ENCODE measurements at regions not wholly inside any gene's neighbourhood (a gene's known extent, or its start where the extent isn't known, plus 50 kb on each side); places are given as distances from the start of the nearest gene placed in this dataset.

GRCh38 chr13:56198350-56198749 is 942.4 kb upstream of the PRR20A start:
- H4K20me1 ChIP-seq (ENCODE audit: low read length), result no peaks in the 10 kb centered on the region
- no peak overlapping the region for H3K4me3 ChIP-seq (ENCODE audit: low read length)
- no peaks in the 10 kb centered on the region for H3K36me3 ChIP-seq (ENCODE audit: low read depth, low read length)
- no peaks in the 10 kb centered on the region for H3K79me2 ChIP-seq (ENCODE audit: low read length)
- no peak overlapping the region for H3K27ac ChIP-seq (ENCODE audit: low read length)
- no peaks in the 10 kb centered on the region for H3K27me3 ChIP-seq (ENCODE audit: low read length)
- H3F3A ChIP-seq (ENCODE audit: low read length, unreplicated experiment), result no peaks in the 10 kb centered on the region
- no TSS peak for BruUV-seq (replicated peaks)
- POLR2A ChIA-PET (ENCODE audit: unreplicated experiment), result no interaction called here
- CTCF ChIA-PET, result no interaction called here
- TF ChIP-seq CTCF (conservative IDR thresholded peaks at IDR 0.05; ENCODE audit: low read depth, low read length) (no peak), EZH2 (IDR thresholded peaks at IDR 0.05; ENCODE audit: low read length, unreplicated experiment) (no peak), EZH2phosphoT487 (IDR thresholded peaks at IDR 0.05; ENCODE audit: borderline replicate concordance, low read length) (no peak)
- ATAC-seq (no peak), DNase-seq (no peak)
- no peak overlapping the region for H3K9ac ChIP-seq (ENCODE audit: low read length)
- no peaks in the 10 kb centered on the region for H3K9me3 ChIP-seq (ENCODE audit: low read length)
- intact Hi-C loops (cut with micrococcal nuclease), result no loop called here
- H3K4me2 ChIP-seq (ENCODE audit: low read length), result no peak overlapping the region
- no peak overlapping the region for H2AFZ ChIP-seq (ENCODE audit: low read length)
- H3K4me1 ChIP-seq (ENCODE audit: insufficient read depth, low read length), result no peaks in the 10 kb centered on the region
- no peaks in the 10 kb centered on the region for H3K9me2 ChIP-seq (replicated peaks; ENCODE audit: low read length)

GRCh38 chr13:56201834-56202233 is 938.9 kb upstream of the PRR20A start:
- BruUV-seq (replicated peaks), result no TSS peak
- ATAC-seq (no peak), DNase-seq (no peak)
- POLR2A ChIA-PET (ENCODE audit: unreplicated experiment), result no interaction called here
- H3F3A ChIP-seq (ENCODE audit: low read length, unreplicated experiment), result no peaks in the 10 kb centered on the region
- no peaks in the 10 kb centered on the region for H3K36me3 ChIP-seq (ENCODE audit: low read depth, low read length)
- no peak overlapping the region for H3K27ac ChIP-seq (ENCODE audit: low read length)
- H3K27me3 ChIP-seq (ENCODE audit: low read length), result no peaks in the 10 kb centered on the region
- H3K4me1 ChIP-seq (ENCODE audit: insufficient read depth, low read length), result no peaks in the 10 kb centered on the region
- no peaks in the 10 kb centered on the region for H3K9me2 ChIP-seq (replicated peaks; ENCODE audit: low read length)
- H3K9me3 ChIP-seq (ENCODE audit: low read length), result no peaks in the 10 kb centered on the region
- CTCF ChIA-PET, result no interaction called here
- H3K79me2 ChIP-seq (ENCODE audit: low read length), result no peaks in the 10 kb centered on the region
- no peak overlapping the region for H3K4me3 ChIP-seq (ENCODE audit: low read length)
- H3K9ac ChIP-seq (ENCODE audit: low read length), result no peak overlapping the region
- no peak overlapping the region for H2AFZ ChIP-seq (ENCODE audit: low read length)
- TF ChIP-seq EZH2phosphoT487 (IDR thresholded peaks at IDR 0.05; ENCODE audit: borderline replicate concordance, low read length) (no peak), CTCF (conservative IDR thresholded peaks at IDR 0.05; ENCODE audit: low read depth, low read length) (no peak), EZH2 (IDR thresholded peaks at IDR 0.05; ENCODE audit: low read length, unreplicated experiment) (no peak)
- intact Hi-C loops (cut with micrococcal nuclease), result no loop called here
- H3K4me2 ChIP-seq (ENCODE audit: low read length), result no peak overlapping the region
- no peaks in the 10 kb centered on the region for H4K20me1 ChIP-seq (ENCODE audit: low read length)

GRCh38 chr13:56216221-56216620 is 924.5 kb upstream of the PRR20A start:
- H2AFZ ChIP-seq (ENCODE audit: low read length), result no peak overlapping the region

More at GRCh38 chr13:56216221-56216620, 924.5 kb upstream of the PRR20A start:
- no TSS peak for BruUV-seq (replicated peaks)
- Histone ChIP-seq H3F3A (ENCODE audit: low read length, unreplicated experiment) (no peaks in the 10 kb centered on the region), H3K4me3 (ENCODE audit: low read length) (no peak overlapping the region), H3K27me3 (ENCODE audit: low read length) (no peaks in the 10 kb centered on the region), H3K27ac (ENCODE audit: low read length) (no peak overlapping the region), H3K4me2 (ENCODE audit: low read length) (no peak overlapping the region), H3K79me2 (ENCODE audit: low read length) (no peaks in the 10 kb centered on the region), H3K4me1 (ENCODE audit: insufficient read depth, low read length) (no peaks in the 10 kb centered on the region), H3K9me3 (ENCODE audit: low read length) (no peaks in the 10 kb centered on the region), H3K9me2 (replicated peaks; ENCODE audit: low read length) (no peaks in the 10 kb centered on the region), H4K20me1 (ENCODE audit: low read length) (no peaks in the 10 kb centered on the region), H3K36me3 (ENCODE audit: low read depth, low read length) (no peaks in the 10 kb centered on the region), H3K9ac (ENCODE audit: low read length) (no peak overlapping the region)
- ATAC-seq (no peak), DNase-seq (no peak)
- CTCF ChIA-PET, result no interaction called here
- intact Hi-C loops (cut with micrococcal nuclease), result no loop called here
- POLR2A ChIA-PET (ENCODE audit: unreplicated experiment), result no interaction called here
- no peak for TF ChIP-seq CTCF (conservative IDR thresholded peaks at IDR 0.05; ENCODE audit: low read depth, low read length)
- TF ChIP-seq EZH2 (IDR thresholded peaks at IDR 0.05; ENCODE audit: low read length, unreplicated experiment), result no peak
- no peak for TF ChIP-seq EZH2phosphoT487 (IDR thresholded peaks at IDR 0.05; ENCODE audit: borderline replicate concordance, low read length)

Measured in PC-3 (cell line).